ENCODE measurements at regions not wholly inside any gene's neighbourhood (a gene's known extent, or its start where the extent isn't known, plus 50 kb on each side); places are given as distances from the start of the nearest gene placed in this dataset.

GRCh38 chr4:45693746-45694145, 430.1 kb downstream of the GABRG1 start:
- Histone ChIP-seq H3K4me3 (ENCODE audit: low read length) (no peak overlapping the region), H3K27me3 (ENCODE audit: control insufficient read depth, insufficient read depth, low read length) (no peaks in the 10 kb centered on the region), H3K4me1 (ENCODE audit: control insufficient read depth, insufficient read depth, low read length) (no peaks in the 10 kb centered on the region), H3K9ac (ENCODE audit: low read depth, low read length) (no peak overlapping the region), H3K9me3 (replicated peaks; ENCODE audit: low read length) (peaks cover 4% of the 10 kb centered on the region), H3K36me3 (ENCODE audit: insufficient read depth, low read length) (no peaks in the 10 kb centered on the region), H3K4me2 (ENCODE audit: low read length) (no peak overlapping the region)

- no peak overlapping the region for H3K9ac ChIP-seq (ENCODE audit: low read depth, low read length)
- H3K4me3 ChIP-seq (ENCODE audit: low read length): no peak overlapping the region
- no peak overlapping the region for H3K4me2 ChIP-seq (ENCODE audit: low read length)
- H3K36me3 ChIP-seq (ENCODE audit: insufficient read depth, low read length): no peaks in the 10 kb centered on the region
- H3K4me1 ChIP-seq (ENCODE audit: control insufficient read depth, insufficient read depth, low read length): no peaks in the 10 kb centered on the region
- peaks cover 4% of the 10 kb centered on the region for H3K9me3 ChIP-seq (replicated peaks; ENCODE audit: low read length)
- no peaks in the 10 kb centered on the region for H3K27me3 ChIP-seq (ENCODE audit: control insufficient read depth, insufficient read depth, low read length)
Measured at GRCh38 chr4:45692131-45692735, 431.6 kb downstream of the GABRG1 start.

- Histone ChIP-seq H3K27me3 (ENCODE audit: control insufficient read depth, insufficient read depth, low read length) (no peaks in the 10 kb centered on the region), H3K4me1 (ENCODE audit: control insufficient read depth, insufficient read depth, low read length) (no peaks in the 10 kb centered on the region), H3K36me3 (ENCODE audit: insufficient read depth, low read length) (no peaks in the 10 kb centered on the region), H3K4me3 (ENCODE audit: low read length) (no peak overlapping the region), H3K9me3 (replicated peaks; ENCODE audit: low read length) (no peaks in the 10 kb centered on the region), H3K9ac (ENCODE audit: low read depth, low read length) (no peak overlapping the region), H3K4me2 (ENCODE audit: low read length) (no peak overlapping the region)
Measured at GRCh38 chr4:45688341-45688740, 435.5 kb downstream of the GABRG1 start.

DNA sequence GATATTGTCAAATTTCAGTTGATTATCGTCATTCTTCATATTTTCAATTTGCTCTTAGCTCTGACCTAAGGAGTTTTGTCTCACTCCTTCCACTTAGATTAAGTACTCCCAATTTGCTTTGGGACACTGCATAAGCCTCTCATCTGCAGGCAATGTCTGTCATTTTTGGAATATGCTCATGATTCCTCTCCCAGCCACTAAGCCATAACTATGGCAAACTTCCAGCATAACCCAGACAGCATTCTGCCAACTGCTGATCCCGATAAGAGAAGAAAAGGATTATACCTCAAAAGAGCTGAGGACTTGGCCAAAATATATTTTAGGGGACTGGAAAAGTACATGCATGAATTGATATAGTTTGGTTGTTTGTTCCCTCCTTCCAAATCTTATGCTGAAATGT, 444.4 kb downstream of the GABRG1 start:
- H3K9me3 ChIP-seq (replicated peaks; ENCODE audit: low read length): no peaks in the 10 kb centered on the region
- H3K36me3 ChIP-seq (ENCODE audit: insufficient read depth, low read length): no peaks in the 10 kb centered on the region
- no peak overlapping the region for H3K9ac ChIP-seq (ENCODE audit: low read depth, low read length)
- H3K4me3 ChIP-seq (ENCODE audit: low read length): no peak overlapping the region
- no peaks in the 10 kb centered on the region for H3K27me3 ChIP-seq (ENCODE audit: control insufficient read depth, insufficient read depth, low read length)
- no peak overlapping the region for H3K4me2 ChIP-seq (ENCODE audit: low read length)
- no peaks in the 10 kb centered on the region for H3K4me1 ChIP-seq (ENCODE audit: control insufficient read depth, insufficient read depth, low read length)

GRCh38 chr4:45668128-45668527, 455.7 kb downstream of the GABRG1 start:
- no peak overlapping the region for H3K9ac ChIP-seq (ENCODE audit: low read depth, low read length)
- no peaks in the 10 kb centered on the region for H3K9me3 ChIP-seq (replicated peaks; ENCODE audit: low read length)
- no peaks in the 10 kb centered on the region for H3K36me3 ChIP-seq (ENCODE audit: insufficient read depth, low read length)
- H3K4me3 ChIP-seq (ENCODE audit: low read length): no peak overlapping the region
- no peaks in the 10 kb centered on the region for H3K27me3 ChIP-seq (ENCODE audit: control insufficient read depth, insufficient read depth, low read length)
- no peaks in the 10 kb centered on the region for H3K4me1 ChIP-seq (ENCODE audit: control insufficient read depth, insufficient read depth, low read length)
- no peak overlapping the region for H3K4me2 ChIP-seq (ENCODE audit: low read length)

GRCh38 chr4:45663628-45664081, 460.2 kb downstream of the GABRG1 start:
- H3K4me1 ChIP-seq (ENCODE audit: control insufficient read depth, insufficient read depth, low read length): no peaks in the 10 kb centered on the region
- no peak overlapping the region for H3K4me3 ChIP-seq (ENCODE audit: low read length)
- no peaks in the 10 kb centered on the region for H3K36me3 ChIP-seq (ENCODE audit: insufficient read depth, low read length)

DNA sequence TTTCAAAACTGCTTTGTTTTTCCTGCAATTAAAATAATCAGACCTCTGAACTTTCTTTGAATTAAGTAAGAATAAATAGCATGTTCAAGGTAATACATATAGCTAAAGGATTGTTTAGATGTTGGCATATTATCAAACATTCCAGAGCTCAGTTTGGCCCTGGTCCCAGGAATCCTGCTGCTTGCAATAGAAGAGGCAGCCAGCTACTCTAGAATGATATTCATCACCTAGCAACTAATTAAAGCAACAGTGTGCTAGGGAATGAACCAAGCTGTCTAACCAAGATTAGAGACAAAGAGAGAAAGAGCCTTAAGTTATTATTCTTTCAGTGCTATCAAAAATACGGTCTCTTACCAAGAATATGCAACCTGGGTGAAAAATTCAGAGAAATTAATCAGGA, 460.9 kb downstream of the GABRG1 start:
- Histone ChIP-seq H3K4me3 (ENCODE audit: low read length) (no peak overlapping the region), H3K4me1 (ENCODE audit: control insufficient read depth, insufficient read depth, low read length) (no peaks in the 10 kb centered on the region), H3K4me2 (ENCODE audit: low read length) (no peak overlapping the region), H3K36me3 (ENCODE audit: insufficient read depth, low read length) (no peaks in the 10 kb centered on the region), H3K27me3 (ENCODE audit: control insufficient read depth, insufficient read depth, low read length) (no peaks in the 10 kb centered on the region), H3K9ac (ENCODE audit: low read depth, low read length) (no peak overlapping the region), H3K9me3 (replicated peaks; ENCODE audit: low read length) (no peaks in the 10 kb centered on the region)

More at GRCh38 chr4:45663628-45664081, 460.2 kb downstream of the GABRG1 start:
- Histone ChIP-seq H3K27me3 (ENCODE audit: control insufficient read depth, insufficient read depth, low read length) (no peaks in the 10 kb centered on the region), H3K9me3 (replicated peaks; ENCODE audit: low read length) (no peaks in the 10 kb centered on the region), H3K9ac (ENCODE audit: low read depth, low read length) (no peak overlapping the region), H3K4me2 (ENCODE audit: low read length) (no peak overlapping the region)

- H3K36me3 ChIP-seq (ENCODE audit: insufficient read depth, low read length): no peaks in the 10 kb centered on the region
- no peaks in the 10 kb centered on the region for H3K27me3 ChIP-seq (ENCODE audit: control insufficient read depth, insufficient read depth, low read length)
- H3K4me1 ChIP-seq (ENCODE audit: control insufficient read depth, insufficient read depth, low read length): no peaks in the 10 kb centered on the region
- no peak overlapping the region for H3K4me3 ChIP-seq (ENCODE audit: low read length)
- H3K4me2 ChIP-seq (ENCODE audit: low read length): no peak overlapping the region
- no peaks in the 10 kb centered on the region for H3K9me3 ChIP-seq (replicated peaks; ENCODE audit: low read length)
- no peak overlapping the region for H3K9ac ChIP-seq (ENCODE audit: low read depth, low read length)
Measured at GRCh38 chr4:45661893-45662292, 462.0 kb downstream of the GABRG1 start.

- Histone ChIP-seq H3K4me2 (ENCODE audit: low read length) (no peak overlapping the region), H3K9me3 (replicated peaks; ENCODE audit: low read length) (no peaks in the 10 kb centered on the region)
Measured at GRCh38 chr4:45650545-45650944, 473.3 kb downstream of the GABRG1 start.

DNA sequence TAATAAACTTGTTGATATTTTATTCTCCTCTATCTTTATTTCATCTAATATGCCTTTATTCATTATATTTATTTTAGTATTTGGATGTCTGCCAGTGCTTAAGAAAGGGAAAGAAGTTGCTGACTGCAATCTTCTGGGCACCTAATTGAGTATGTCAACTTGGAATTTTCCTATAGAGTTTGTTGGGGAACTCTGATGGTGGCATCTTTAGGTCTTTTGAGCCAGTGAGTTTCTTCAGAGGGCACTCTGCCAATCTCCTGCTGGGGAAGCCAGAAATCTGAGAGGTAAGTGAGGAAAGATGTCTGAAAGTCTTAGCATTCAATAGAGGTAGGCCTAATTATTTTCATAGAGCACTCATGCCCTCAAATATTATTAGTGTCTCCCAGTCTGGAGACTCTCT, 475.0 kb downstream of the GABRG1 start:
- no peak overlapping the region for H3K9ac ChIP-seq (ENCODE audit: low read depth, low read length)
- no peak overlapping the region for H3K4me3 ChIP-seq (ENCODE audit: low read length)
- H3K9me3 ChIP-seq (replicated peaks; ENCODE audit: low read length): no peaks in the 10 kb centered on the region
- H3K36me3 ChIP-seq (ENCODE audit: insufficient read depth, low read length): no peaks in the 10 kb centered on the region
- no peak overlapping the region for H3K4me2 ChIP-seq (ENCODE audit: low read length)
- H3K27me3 ChIP-seq (ENCODE audit: control insufficient read depth, insufficient read depth, low read length): no peaks in the 10 kb centered on the region
- H3K4me1 ChIP-seq (ENCODE audit: control insufficient read depth, insufficient read depth, low read length): no peaks in the 10 kb centered on the region

More at GRCh38 chr4:45650545-45650944, 473.3 kb downstream of the GABRG1 start:
- Histone ChIP-seq H3K36me3 (ENCODE audit: insufficient read depth, low read length) (no peaks in the 10 kb centered on the region), H3K27me3 (ENCODE audit: control insufficient read depth, insufficient read depth, low read length) (no peaks in the 10 kb centered on the region), H3K9ac (ENCODE audit: low read depth, low read length) (no peak overlapping the region), H3K4me1 (ENCODE audit: control insufficient read depth, insufficient read depth, low read length) (no peaks in the 10 kb centered on the region), H3K4me3 (ENCODE audit: low read length) (no peak overlapping the region)

- H3K36me3 ChIP-seq (ENCODE audit: insufficient read depth, low read length): no peaks in the 10 kb centered on the region
- no peak overlapping the region for H3K4me2 ChIP-seq (ENCODE audit: low read length)
Measured at GRCh38 chr4:45647823-45648222, 476.0 kb downstream of the GABRG1 start.

DNA sequence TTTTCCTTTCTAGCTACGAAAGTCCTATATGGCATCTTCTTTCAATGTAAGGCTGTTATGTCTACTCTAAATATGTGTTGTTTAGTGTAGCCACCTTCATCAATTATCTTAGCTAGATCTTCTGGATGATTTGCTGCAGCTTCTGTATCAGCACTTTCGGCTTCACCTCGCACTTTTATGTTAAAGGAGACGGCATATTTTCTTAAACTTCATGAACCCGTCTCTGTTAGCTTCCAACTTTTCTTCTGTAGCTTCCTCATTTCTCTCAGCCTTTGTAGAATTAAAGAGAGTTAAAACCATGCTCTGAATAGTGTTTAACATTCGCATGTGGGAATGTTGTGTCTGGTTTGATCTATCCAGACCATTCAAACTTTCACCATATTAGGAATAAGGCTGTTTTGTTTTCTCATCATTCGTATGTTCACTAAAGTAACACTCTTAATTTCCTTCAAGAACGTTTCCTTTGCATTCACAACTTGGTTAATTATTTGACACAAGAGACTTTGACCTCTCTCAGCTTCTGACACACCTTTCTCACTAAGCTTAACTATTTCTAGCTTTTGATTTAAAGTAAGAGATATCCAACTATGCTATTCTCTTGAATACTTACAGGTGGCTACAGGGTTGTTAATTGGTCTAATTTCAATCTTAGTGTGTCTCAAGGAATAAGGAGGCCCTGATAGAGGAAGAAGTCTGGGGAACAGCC, 476.8 kb downstream of the GABRG1 start:
- Histone ChIP-seq H3K4me3 (ENCODE audit: low read length) (no peak overlapping the region), H3K27me3 (ENCODE audit: control insufficient read depth, insufficient read depth, low read length) (no peaks in the 10 kb centered on the region), H3K9ac (ENCODE audit: low read depth, low read length) (no peak overlapping the region), H3K4me2 (ENCODE audit: low read length) (no peak overlapping the region), H3K9me3 (replicated peaks; ENCODE audit: low read length) (no peaks in the 10 kb centered on the region), H3K4me1 (ENCODE audit: control insufficient read depth, insufficient read depth, low read length) (no peaks in the 10 kb centered on the region), H3K36me3 (ENCODE audit: insufficient read depth, low read length) (no peaks in the 10 kb centered on the region)

More at GRCh38 chr4:45647823-45648222, 476.0 kb downstream of the GABRG1 start:
- Histone ChIP-seq H3K4me3 (ENCODE audit: low read length) (no peak overlapping the region), H3K9me3 (replicated peaks; ENCODE audit: low read length) (no peaks in the 10 kb centered on the region), H3K9ac (ENCODE audit: low read depth, low read length) (no peak overlapping the region), H3K4me1 (ENCODE audit: control insufficient read depth, insufficient read depth, low read length) (no peaks in the 10 kb centered on the region), H3K27me3 (ENCODE audit: control insufficient read depth, insufficient read depth, low read length) (no peaks in the 10 kb centered on the region)

Data from skeletal muscle satellite cell (primary cell).